HepG2 (cell line): ENCODE measurements at regions not wholly inside any gene's neighbourhood (a gene's known extent, or its start where the extent isn't known, plus 50 kb on each side); places are given as distances from the start of the nearest gene placed in this dataset.

Experiments used
- ATAC-seq: fragments of 200-7000 bp; cut with Tn5 transposase; 3 replicates; pipeline ENCODE4 v1.9.1; 2020; ENCODE audit warnings: mild to moderate bottlenecking, moderate library complexity
- BruUV-seq: library from RNA; stranded (reverse); fragments of 400-500 nt; replicated peaks from 2 replicates; lab custom pipeline; 2021; lab: Mats Ljungman, UMichigan
- CTCF ChIA-PET: fragments of 300-600 bp; formaldehyde crosslinking; extraction: SDS; loops from one replicate; lab custom pipeline; 2021; ENCODE audit warnings: low total read pairs, inconsistent platforms, low intra/inter-chr PET ratio; lab: Yijun Ruan, JAX
- POLR2A ChIA-PET: fragments of 350-600 bp; sonication (Branson Sonifier 250); formaldehyde crosslinking; loops from one replicate; lab custom pipeline; 2020; ENCODE audit warnings: antibody characterized with exemption, inconsistent platforms; lab: Yijun Ruan, JAX
- DNase-seq: peaks from one replicate; pipeline ENCODE4 v3.0.0-alpha.2; 2015; ENCODE audit warnings: low spot score
- FAIRE-seq: peaks from 3 replicates; lab custom pipeline; 2011; peaks lifted over from hg19 to GRCh38; lab: Jason Lieb, UNC
- H2AFZ ChIP-seq: one replicate; pipeline ENCODE4 v1.6.1; 2011; ENCODE audit warnings: low read length, inconsistent platforms
- H3K27ac ChIP-seq: fragments of 300-600 bp; 3 replicates; pipeline ENCODE4 v1.8.0; 2011; ENCODE audit warnings: mixed run types, mild to moderate bottlenecking, mixed read lengths, low read length, inconsistent platforms; ENCODE audit not compliant: insufficient read depth; ENCODE audit errors: extremely low read length
- H3K27me3 ChIP-seq, 2 experiments: fragments of 200-600 bp in 1 of 2; 2 replicates in 1 of 2; 3 replicates in 1 of 2; pipeline versions ENCODE4 v1.6.0 to v1.8.0; 2011; ENCODE audit warnings: low read length in 2 of 2, mild to moderate bottlenecking in 2 of 2, moderate library complexity in 2 of 2, inconsistent platforms in 1 of 2; ENCODE audit not compliant: insufficient read depth in 2 of 2, control insufficient read depth in 1 of 2
- H3K36me3 ChIP-seq, 2 experiments: fragments of 200-600 bp in 1 of 2; replicated peaks in 1 of 2; 2 replicates in 1 of 2; 3 replicates in 1 of 2; pipeline versions ENCODE4 v1.5.1 to v1.8.0; 2011; ENCODE audit warnings: low read length in 2 of 2, inconsistent platforms in 1 of 2; ENCODE audit not compliant: insufficient read depth in 2 of 2, control insufficient read depth in 1 of 2
- H3K4me1 ChIP-seq: 2 replicates; pipeline ENCODE4 v1.5.1; 2012; ENCODE audit warnings: low read length, inconsistent platforms; ENCODE audit not compliant: insufficient read depth
- H3K4me2 ChIP-seq: 2 replicates; pipeline ENCODE4 v1.6.0; 2011; ENCODE audit warnings: low read depth, low read length, inconsistent platforms
- H3K4me3 ChIP-seq, 3 experiments: fragments of 200-600 bp in 1 of 3; sonication (generic), shearing (Covaris generic) in 1 of 3; replicated peaks in 1 of 3; 2 replicates each; pipeline ENCODE4 v1.5.1; 2011 to 2016; ENCODE audit warnings: low read length in 3 of 3, inconsistent platforms in 2 of 3, low read depth in 2 of 3, mild to moderate bottlenecking in 2 of 3, control low read depth in 1 of 3, mixed read lengths in 1 of 3; ENCODE audit not compliant: insufficient read depth in 1 of 3
- H3K79me2 ChIP-seq: one replicate; pipeline ENCODE4 v1.6.1; 2011; ENCODE audit warnings: low read length, inconsistent platforms; ENCODE audit not compliant: insufficient read depth
- H3K9ac ChIP-seq: 2 replicates; pipeline ENCODE4 v1.6.0; 2011; ENCODE audit warnings: mild to moderate bottlenecking, low read depth, low read length, inconsistent platforms; ENCODE audit not compliant: insufficient read depth
- H3K9me3 ChIP-seq: 2 replicates; pipeline ENCODE4 v1.5.1; 2012; ENCODE audit warnings: mild to moderate bottlenecking, low read length
- H4K20me1 ChIP-seq: 2 replicates; pipeline ENCODE4 v1.6.0; 2011; ENCODE audit warnings: inconsistent platforms, mild to moderate bottlenecking, low read length, moderate library complexity; ENCODE audit not compliant: insufficient read depth
- CENPX ChIP-seq: sonication (generic); formaldehyde crosslinking; IDR thresholded peaks from 2 replicates; pipeline ENCODE4 v1.9.0; 2021; ENCODE audit warnings: mild to moderate bottlenecking, missing genetic modification reagents, moderate library complexity
- DPF2 ChIP-seq: sonication (generic); formaldehyde crosslinking; IDR thresholded peaks from 2 replicates; pipeline ENCODE4 v1.4.0; 2020; ENCODE audit warnings: mild to moderate bottlenecking, low read depth, missing genetic modification reagents, borderline replicate concordance
- FUBP1 ChIP-seq: sonication (generic); formaldehyde crosslinking; IDR thresholded peaks from 2 replicates; pipeline ENCODE4 v1.5.1; 2020; ENCODE audit warnings: missing genetic modification reagents, mild to moderate bottlenecking, borderline replicate concordance
- MLX ChIP-seq: IDR thresholded peaks from 2 replicates; pipeline ENCODE4 v1.6.1; 2016
- MXD3 ChIP-seq: IDR thresholded peaks from 2 replicates; pipeline ENCODE4 v1.6.1; 2016; ENCODE audit warnings: mild to moderate bottlenecking, missing biosample characterization, missing genetic modification reagents
- MXD4 ChIP-seq: IDR thresholded peaks from 2 replicates; pipeline ENCODE4 v1.6.1; 2016; ENCODE audit warnings: mild to moderate bottlenecking, missing biosample characterization, missing genetic modification reagents
- NCOA1 ChIP-seq: sonication (generic); formaldehyde crosslinking; IDR thresholded peaks from 2 replicates; pipeline ENCODE4 v1.9.0; 2021; ENCODE audit warnings: missing genetic modification reagents
- RBM39 ChIP-seq: fragments of 200-400 bp; formaldehyde crosslinking; IDR thresholded peaks from one replicate; pipeline ENCODE4 v1.6.1; 2018; ENCODE audit warnings: antibody characterized with exemption, mild to moderate bottlenecking, low read depth, low read length; ENCODE audit not compliant: poor library complexity, severe bottlenecking
- SYNCRIP ChIP-seq: fragments of 200-400 bp; formaldehyde crosslinking; IDR thresholded peaks from 2 replicates; pipeline ENCODE4 v1.6.1; 2018; ENCODE audit warnings: mild to moderate bottlenecking, low read depth, low read length; ENCODE audit not compliant: insufficient read depth
- TEAD2 ChIP-seq: sonication (generic); formaldehyde crosslinking; IDR thresholded peaks from 2 replicates; pipeline ENCODE4 v1.9.0; 2021; ENCODE audit warnings: missing genetic modification reagents
- TMF1 ChIP-seq: sonication (generic); formaldehyde crosslinking; IDR thresholded peaks from 2 replicates; pipeline ENCODE4 v1.8.1; 2022; ENCODE audit warnings: low read depth, missing genetic modification reagents
- USF2 ChIP-seq, 2 experiments: sonication (generic) in 1 of 2; formaldehyde crosslinking in 1 of 2; IDR thresholded peaks; 2 replicates each; pipeline versions ENCODE4 v1.5.1 to v1.6.1; 2011 to 2020; ENCODE audit warnings: borderline replicate concordance in 1 of 2, low read depth in 1 of 2, low read length in 1 of 2, mild to moderate bottlenecking in 1 of 2, missing genetic modification reagents in 1 of 2, moderate library complexity in 1 of 2
- ZBTB2 ChIP-seq: sonication (generic); formaldehyde crosslinking; IDR thresholded peaks from 2 replicates; pipeline ENCODE4 v1.8.0; 2022; ENCODE audit warnings: low read depth, missing genetic modification reagents
- ZNF280B ChIP-seq: sonication (generic); formaldehyde crosslinking; IDR thresholded peaks from 2 replicates; pipeline ENCODE4 v1.5.0; 2020; ENCODE audit warnings: missing genetic modification reagents, mild to moderate bottlenecking, borderline replicate concordance
- ZNF724P ChIP-seq: sonication (generic); formaldehyde crosslinking; IDR thresholded peaks from 2 replicates; pipeline ENCODE4 v1.8.0; 2022; ENCODE audit warnings: missing genetic modification reagents, borderline replicate concordance
- WGBS: methylation state at CpG from one replicate; pipeline ENCODE4 v1.1.6; 2017; ENCODE audit warnings: low lambda C conversion rate; 5-methylcytosine and 5-hydroxymethylcytosine counted together
- in situ Hi-C: cut with HindIII; loops from 2 replicates; pipeline ENCODE4 v1.10.0; 2017; ENCODE audit warnings: low pct_unique_long_range_greater_than_20kb; ENCODE audit not compliant: extremely low pct_ligation_motif_present
- intact Hi-C: fragments of 100-400 bp; cut with micrococcal nuclease; formaldehyde crosslinking; loops from one replicate; pipeline ENCODE4 v1.10.0; 2022; ENCODE audit not compliant: unreplicated experiment

- no peak overlapping the region for H3K27ac ChIP-seq
- no peaks in the 10 kb centered on the region for H3K9me3 ChIP-seq
- H3K36me3 ChIP-seq: no peaks in the 10 kb centered on the region
- no peak overlapping the region for H3K4me3 ChIP-seq
- in situ Hi-C loops (no loop called here), intact Hi-C loops (no loop called here)
- no peak for DNase-seq
- no peak overlapping the region for H2AFZ ChIP-seq
- ChIA-PET POLR2A (no interaction called here), CTCF (no interaction called here)
- no peaks in the 10 kb centered on the region for H4K20me1 ChIP-seq
- no peaks in the 10 kb centered on the region for H3K4me1 ChIP-seq
- no peak overlapping the region for H3K4me2 ChIP-seq
- WGBS: 1% methylated on average over 4 of the region's 4 CpGs
- no TSS peak for BruUV-seq
- no peaks in the 10 kb centered on the region for H3K27me3 ChIP-seq
- H3K79me2 ChIP-seq: no peaks in the 10 kb centered on the region
- no peak for FAIRE-seq
- H3K9ac ChIP-seq: no peak overlapping the region
- ATAC-seq: no peak
- TF ChIP-seq MLX (CRISPR knock-in tag) (no peak), ZNF280B (CRISPR knock-in tag) (no peak), DPF2 (CRISPR knock-in tag) (no peak), SYNCRIP (no peak), TMF1 (CRISPR knock-in tag) (no peak), ZBTB2 (CRISPR knock-in tag) (no peak), TEAD2 (no peak), MXD3 (CRISPR knock-in tag) (no peak), RBM39 (no peak), MXD4 (CRISPR knock-in tag) (no peak), NCOA1 (no peak), CENPX (no peak), USF2 (IDR thresholded peaks at IDR 0.05; ENCODE audit: low read depth, low read length) (no peak), USF2 (CRISPR knock-in tag; IDR thresholded peaks at IDR 0.05; ENCODE audit: borderline replicate concordance) (no peak), FUBP1 (CRISPR knock-in tag) (no peak), ZNF724P (no peak)
Measured at GRCh38 chr7:115491744-115492380, 538.7 kb downstream of the TFEC start.
